GM12801 (cell line): ENCODE measurements at regions not wholly inside any gene's neighbourhood (a gene's known extent, or its start where the extent isn't known, plus 50 kb on each side); places are given as distances from the start of the nearest gene placed in this dataset.

ENCODE experiments used
- TF ChIP-seq, protein P1 (sequence below): IDR thresholded peaks from one replicate; pipeline ENCODE4 v1.5.1; 2011; ENCODE audit warnings: control low read depth; ENCODE audit not compliant: insufficient read length; ENCODE audit errors: extremely low read depth

DNA sequence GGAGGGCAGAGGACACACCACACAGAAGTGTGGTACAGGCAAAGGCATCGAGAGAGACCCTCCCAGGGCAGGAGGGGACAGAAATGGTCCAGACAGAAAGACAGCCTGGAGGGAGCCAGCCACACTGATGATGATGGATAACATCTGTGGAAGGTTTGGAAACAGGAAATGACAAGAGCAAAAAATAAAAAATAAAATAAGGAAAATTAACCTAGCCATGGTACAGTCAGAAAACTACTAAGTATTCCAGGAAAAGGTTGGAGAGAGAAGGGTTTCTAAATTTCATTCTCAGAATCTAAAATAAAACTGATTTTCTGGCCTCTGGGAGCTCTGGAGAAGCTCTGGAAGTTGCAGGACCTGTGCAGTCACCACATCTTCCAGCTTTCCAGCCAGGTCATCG, 115.2 kb upstream of the VSTM2B start:
- TF ChIP-seq, protein P1, sequence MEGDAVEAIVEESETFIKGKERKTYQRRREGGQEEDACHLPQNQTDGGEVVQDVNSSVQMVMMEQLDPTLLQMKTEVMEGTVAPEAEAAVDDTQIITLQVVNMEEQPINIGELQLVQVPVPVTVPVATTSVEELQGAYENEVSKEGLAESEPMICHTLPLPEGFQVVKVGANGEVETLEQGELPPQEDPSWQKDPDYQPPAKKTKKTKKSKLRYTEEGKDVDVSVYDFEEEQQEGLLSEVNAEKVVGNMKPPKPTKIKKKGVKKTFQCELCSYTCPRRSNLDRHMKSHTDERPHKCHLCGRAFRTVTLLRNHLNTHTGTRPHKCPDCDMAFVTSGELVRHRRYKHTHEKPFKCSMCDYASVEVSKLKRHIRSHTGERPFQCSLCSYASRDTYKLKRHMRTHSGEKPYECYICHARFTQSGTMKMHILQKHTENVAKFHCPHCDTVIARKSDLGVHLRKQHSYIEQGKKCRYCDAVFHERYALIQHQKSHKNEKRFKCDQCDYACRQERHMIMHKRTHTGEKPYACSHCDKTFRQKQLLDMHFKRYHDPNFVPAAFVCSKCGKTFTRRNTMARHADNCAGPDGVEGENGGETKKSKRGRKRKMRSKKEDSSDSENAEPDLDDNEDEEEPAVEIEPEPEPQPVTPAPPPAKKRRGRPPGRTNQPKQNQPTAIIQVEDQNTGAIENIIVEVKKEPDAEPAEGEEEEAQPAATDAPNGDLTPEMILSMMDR: no peak

DNA sequence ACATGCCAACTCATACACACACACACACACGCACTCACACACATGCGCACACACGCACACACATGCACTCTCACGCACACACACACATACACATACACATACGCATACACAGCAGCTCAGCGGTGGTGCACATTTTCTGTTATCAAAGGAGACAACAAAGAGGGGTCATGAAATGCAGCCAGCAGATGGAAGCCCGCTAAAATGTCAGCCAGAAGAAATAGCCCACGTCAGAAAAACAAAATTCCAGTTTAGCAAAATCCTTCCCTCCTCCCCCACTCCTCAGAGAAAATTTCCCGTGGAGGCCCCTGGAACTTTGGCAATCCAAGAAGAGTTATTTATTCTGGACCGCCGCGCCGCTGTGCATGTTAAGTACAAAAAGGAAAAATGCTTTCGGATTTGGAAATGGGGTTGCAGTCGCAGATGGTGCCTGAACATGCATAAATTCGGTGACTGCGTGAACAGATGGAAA, 114.6 kb upstream of the VSTM2B start:
- TF ChIP-seq, protein P1: no peak

DNA sequence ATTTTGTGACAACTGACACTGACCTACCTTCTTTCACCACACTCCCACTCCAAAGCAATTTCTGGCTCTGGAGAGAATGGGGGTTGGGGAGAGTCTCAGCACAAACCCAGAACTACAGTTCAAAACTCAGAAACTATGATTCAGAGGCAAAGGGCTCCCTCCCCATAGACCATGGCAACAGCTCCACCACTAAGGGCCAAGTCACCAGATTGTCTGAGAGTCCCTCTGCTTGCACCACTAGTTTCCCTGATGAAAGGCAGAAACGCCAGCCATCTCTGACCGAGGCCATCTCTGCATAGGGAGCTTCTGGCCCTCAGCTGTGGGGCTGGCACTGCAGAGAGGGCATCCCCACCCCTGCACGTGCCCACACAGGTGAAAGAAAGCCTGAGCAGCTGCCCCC, 112.4 kb upstream of the VSTM2B start:
- TF ChIP-seq, protein P1: no peak

DNA sequence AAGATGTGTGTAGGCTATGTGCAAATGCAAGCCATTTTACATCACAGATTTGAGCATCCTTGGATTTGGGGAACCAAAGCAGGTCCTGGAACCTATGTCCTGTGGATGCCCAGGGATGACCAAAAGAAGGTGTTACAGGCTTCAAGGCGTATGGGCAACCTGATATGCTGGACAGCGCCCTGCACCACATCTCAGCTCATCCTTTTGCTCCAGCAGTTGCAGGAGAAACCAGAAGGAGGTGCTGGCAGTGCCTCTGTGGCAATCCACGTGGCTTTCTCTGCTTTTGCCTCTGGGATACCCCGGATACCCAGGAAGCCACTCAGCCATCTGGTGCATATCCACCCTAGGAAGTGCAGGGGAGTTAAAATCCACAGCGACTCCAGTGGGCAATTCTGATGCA, 110.3 kb upstream of the VSTM2B start:
- TF ChIP-seq, protein P1: no peak

DNA sequence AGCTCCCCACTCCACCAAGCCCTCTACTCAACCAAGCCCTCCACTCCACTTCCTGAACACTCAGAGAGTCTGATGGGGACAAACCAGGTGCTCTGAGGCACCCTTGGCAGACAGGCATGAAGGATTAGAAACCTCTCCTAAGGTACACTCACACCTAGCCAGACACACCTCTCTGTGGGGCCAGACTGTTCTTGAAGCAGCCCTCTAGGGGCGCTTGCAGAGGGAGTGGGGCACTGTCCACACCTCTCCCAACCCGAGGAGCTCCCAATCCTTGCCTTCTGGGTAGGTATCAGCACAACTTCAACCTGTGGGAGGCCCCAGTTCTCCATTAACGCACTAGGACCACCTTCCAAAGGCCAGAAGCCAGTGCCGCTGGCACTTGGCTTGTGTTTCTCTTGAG, 108.7 kb upstream of the VSTM2B start:
- TF ChIP-seq, protein P1: no peak

DNA sequence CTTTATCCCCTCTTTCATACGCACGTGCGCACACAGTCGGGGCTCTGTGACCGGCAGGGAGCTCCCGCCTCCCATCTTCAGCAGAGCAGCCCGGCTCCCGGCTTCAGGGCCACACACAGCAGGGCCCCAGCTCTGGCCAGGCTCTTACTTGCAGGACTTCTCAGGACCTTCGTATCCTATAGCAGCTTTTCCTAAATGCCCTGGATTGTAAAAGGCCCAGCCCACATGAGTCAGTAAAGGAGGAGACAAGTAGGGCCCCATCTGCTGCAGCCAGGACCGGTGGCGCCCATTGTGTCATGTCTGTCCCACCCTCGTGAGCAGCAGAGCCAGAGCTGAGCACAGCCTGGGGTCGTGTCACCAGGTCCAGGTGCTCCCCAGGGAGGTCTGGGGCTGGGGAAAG, 107.6 kb upstream of the VSTM2B start:
- TF ChIP-seq, protein P1: no peak

DNA sequence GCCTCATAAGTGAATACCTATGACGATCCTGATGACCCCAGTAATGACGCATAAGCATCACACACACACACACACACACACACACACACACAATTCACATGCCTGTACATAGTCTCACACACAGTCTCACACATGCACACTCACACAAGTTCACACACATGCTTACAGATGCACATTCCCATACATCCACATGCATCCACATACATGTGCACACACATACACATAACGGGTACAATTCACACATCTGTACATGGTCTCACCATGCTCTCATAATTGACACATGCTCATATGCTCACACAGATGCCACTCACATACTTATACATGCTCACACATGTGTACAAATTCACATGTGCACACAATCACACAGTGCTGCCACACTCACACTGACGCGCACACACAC, 105.7 kb upstream of the VSTM2B start:
- TF ChIP-seq, protein P1: no peak
